ENCODE measurements at regions not wholly inside any gene's neighbourhood (a gene's known extent, or its start where the extent isn't known, plus 50 kb on each side); places are given as distances from the start of the nearest gene placed in this dataset.
"Not testable (repeated sequence)": the region's sequence is repeated elsewhere in the genome, so short reads cannot be mapped to it uniquely, and the experiment has no call there.

GRCh38 chr5:119754825-119755224 lies 125.5 kb downstream of the FAM170A start:
- not testable (repeated sequence) for H3K36me3 Mint-ChIP-seq, H3K27ac Mint-ChIP-seq, H3K4me3 Mint-ChIP-seq, H3K4me1 Mint-ChIP-seq, H3K27me3 Mint-ChIP-seq, H3K9me3 Mint-ChIP-seq

- H3K27ac Mint-ChIP-seq, result no peak overlapping the region
- H3K9me3 Mint-ChIP-seq, result no peaks in the 10 kb centered on the region
- no peak overlapping the region for H3K4me3 Mint-ChIP-seq
- H3K4me1 Mint-ChIP-seq, result no peaks in the 10 kb centered on the region
- peaks cover 8% of the 10 kb centered on the region for H3K27me3 Mint-ChIP-seq
- H3K36me3 Mint-ChIP-seq, result no peaks in the 10 kb centered on the region
These were observed 127.9 kb downstream of the FAM170A start for GRCh38 chr5:119757276-119757675.

GRCh38 chr5:119769695-119770693 lies 140.6 kb downstream of the FAM170A start:
- H3K27me3 Mint-ChIP-seq, H3K4me3 Mint-ChIP-seq, H3K4me1 Mint-ChIP-seq, H3K36me3 Mint-ChIP-seq, H3K9me3 Mint-ChIP-seq, H3K27ac Mint-ChIP-seq: not testable (repeated sequence)

GRCh38 chr5:119780145-119780544 lies 150.8 kb downstream of the FAM170A start:
- not testable (repeated sequence) for H3K36me3 Mint-ChIP-seq, H3K27me3 Mint-ChIP-seq, H3K9me3 Mint-ChIP-seq, H3K4me1 Mint-ChIP-seq, H3K4me3 Mint-ChIP-seq, H3K27ac Mint-ChIP-seq

DNA sequence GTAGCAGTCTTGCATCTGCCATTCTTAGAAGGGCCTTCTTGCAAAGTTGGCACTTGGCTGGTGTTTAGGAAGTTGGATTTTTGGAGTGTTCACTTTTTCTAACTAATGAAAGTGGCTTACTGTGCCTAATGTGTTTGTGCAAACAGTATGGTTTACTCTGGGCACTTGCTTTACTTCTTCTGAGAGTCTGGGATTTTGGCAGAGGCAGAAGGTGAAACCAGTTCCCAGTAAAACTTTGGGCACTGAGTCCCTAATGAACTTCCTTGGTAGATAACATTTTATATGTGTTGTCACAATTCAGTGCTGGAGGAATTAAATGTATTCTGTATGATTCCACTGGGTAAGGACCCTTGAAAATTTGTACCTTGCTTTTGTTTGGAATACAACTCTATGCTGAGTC lies 155.7 kb downstream of the FAM170A start:
- no peaks in the 10 kb centered on the region for H3K36me3 Mint-ChIP-seq
- H3K27me3 Mint-ChIP-seq, result peaks cover 3% of the 10 kb centered on the region
- H3K4me3 Mint-ChIP-seq, result no peak overlapping the region
- H3K4me1 Mint-ChIP-seq, result no peaks in the 10 kb centered on the region
- no peaks in the 10 kb centered on the region for H3K9me3 Mint-ChIP-seq
- H3K27ac Mint-ChIP-seq, result no peak overlapping the region

- Mint-ChIP-seq H3K27ac (no peak overlapping the region), H3K4me3 (no peak overlapping the region), H3K36me3 (no peaks in the 10 kb centered on the region), H3K9me3 (peaks cover 0 to 4% (median 0%) of the 10 kb centered on the region in 3 donors), H3K4me1 (no peaks in the 10 kb centered on the region), H3K27me3 (peaks cover 3% of the 10 kb centered on the region)
These were observed 160.2 kb downstream of the FAM170A start for GRCh38 chr5:119789406-119790117.

GRCh38 chr5:119792161-119792799 lies 162.9 kb downstream of the FAM170A start:
- Mint-ChIP-seq H3K4me3 (no peak overlapping the region), H3K36me3 (no peaks in the 10 kb centered on the region), H3K27me3 (peaks cover 2% of the 10 kb centered on the region), H3K9me3 (peaks cover 0 to 6% (median 0%) of the 10 kb centered on the region in 3 donors), H3K4me1 (no peaks in the 10 kb centered on the region), H3K27ac (no peak overlapping the region)

DNA sequence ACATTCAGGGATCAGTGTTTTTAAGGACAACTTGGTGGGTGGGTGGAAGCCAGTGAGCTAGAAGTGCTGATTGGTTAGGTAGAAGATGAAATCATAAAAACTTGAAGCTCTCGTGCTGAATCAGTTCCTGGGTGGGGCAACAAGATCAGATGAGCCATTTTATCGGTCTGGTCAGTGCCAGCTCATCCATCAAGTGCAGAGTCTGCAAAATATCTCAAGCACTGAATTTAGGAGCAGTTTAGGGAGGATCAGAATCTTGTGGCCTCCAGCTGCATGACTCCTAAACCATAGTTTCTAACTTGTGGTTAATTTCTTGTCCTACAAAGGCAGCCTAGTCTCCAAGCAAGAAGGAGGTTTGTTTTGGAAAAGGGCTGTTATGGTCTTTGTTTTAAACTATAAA lies 166.4 kb downstream of the FAM170A start:
- H3K9me3 Mint-ChIP-seq, result peaks cover 0 to 6% (median 0%) of the 10 kb centered on the region in 3 donors
- H3K36me3 Mint-ChIP-seq, result no peaks in the 10 kb centered on the region
- no peak overlapping the region for H3K4me3 Mint-ChIP-seq
- no peaks in the 10 kb centered on the region for H3K27me3 Mint-ChIP-seq
- H3K27ac Mint-ChIP-seq, result no peak overlapping the region
- H3K4me1 Mint-ChIP-seq, result peaks cover 0 to 2% (median 0%) of the 10 kb centered on the region in 3 donors

DNA sequence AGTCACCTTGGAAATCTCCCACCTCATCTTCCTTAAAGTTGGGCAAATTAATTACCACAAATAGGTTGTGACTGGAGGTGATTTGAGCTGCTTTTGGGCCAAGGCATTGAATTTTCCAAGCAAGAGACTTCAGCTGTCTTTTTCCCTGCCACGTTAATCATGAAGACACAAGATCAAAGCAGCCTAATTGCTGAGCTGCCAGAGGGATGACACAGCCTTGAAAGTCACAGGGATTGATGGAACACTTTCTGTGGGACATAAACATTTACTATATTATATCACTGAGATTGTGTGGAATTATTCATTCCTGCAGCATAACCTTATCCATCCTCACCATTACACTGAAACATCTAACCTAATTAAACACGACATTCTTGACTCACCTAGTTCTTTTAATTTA lies 172.2 kb downstream of the FAM170A start:
- Mint-ChIP-seq H3K36me3 (no peaks in the 10 kb centered on the region), H3K27me3 (no peaks in the 10 kb centered on the region), H3K9me3 (peaks cover 0 to 5% (median 1%) of the 10 kb centered on the region in 3 donors), H3K4me3 (no peak overlapping the region), H3K27ac (no peak overlapping the region), H3K4me1 (peaks cover 0 to 2% (median 0%) of the 10 kb centered on the region in 3 donors)

DNA sequence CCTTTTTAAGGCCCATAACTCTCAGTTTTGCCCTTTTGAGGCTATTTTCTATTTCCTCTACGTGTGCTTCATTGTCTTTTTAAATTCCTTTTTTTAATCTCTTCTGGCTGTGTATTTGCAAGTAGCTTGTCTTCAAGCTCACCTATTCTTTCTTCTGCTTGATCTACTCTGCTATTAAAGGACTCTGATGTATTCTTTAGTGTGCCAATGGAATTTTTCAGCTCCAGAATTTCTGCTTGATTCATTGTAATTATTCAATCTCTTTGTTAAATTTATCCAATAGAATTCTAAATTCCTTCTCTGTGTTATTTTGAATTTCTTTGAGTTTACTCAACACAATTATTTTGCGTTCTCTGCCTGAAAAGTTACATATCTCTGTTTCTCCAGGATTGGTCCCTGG lies 178.7 kb downstream of the FAM170A start:
- H3K4me1 Mint-ChIP-seq, result no peaks in the 10 kb centered on the region
- H3K9me3 Mint-ChIP-seq, result peaks cover 0 to 18% (median 3%) of the 10 kb centered on the region in 3 donors
- H3K27ac Mint-ChIP-seq, result no peak overlapping the region
- no peaks in the 10 kb centered on the region for H3K36me3 Mint-ChIP-seq
- H3K4me3 Mint-ChIP-seq, result no peak overlapping the region
- H3K27me3 Mint-ChIP-seq, result no peaks in the 10 kb centered on the region

DNA sequence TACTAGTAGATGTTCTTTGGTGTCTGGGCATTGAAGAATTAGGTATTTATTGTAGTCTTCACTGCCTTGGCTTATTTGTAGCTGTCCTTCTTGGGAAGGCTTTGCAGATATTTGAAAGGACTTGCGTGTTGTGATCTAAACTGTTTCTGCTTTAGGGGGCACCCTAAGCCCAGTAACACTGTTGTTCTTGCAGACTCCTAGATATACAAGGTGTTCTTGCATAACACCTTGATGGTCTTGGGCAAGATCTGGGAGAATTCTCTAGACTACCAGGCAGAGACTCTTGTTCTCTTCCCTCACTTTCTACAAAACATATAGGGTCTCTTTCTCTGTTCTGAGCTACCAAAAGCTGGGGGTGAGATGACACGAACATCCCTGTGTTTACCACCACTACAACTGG lies 179.1 kb downstream of the FAM170A start:
- no peaks in the 10 kb centered on the region for H3K4me1 Mint-ChIP-seq
- H3K4me3 Mint-ChIP-seq, result no peak overlapping the region
- no peak overlapping the region for H3K27ac Mint-ChIP-seq

DNA sequence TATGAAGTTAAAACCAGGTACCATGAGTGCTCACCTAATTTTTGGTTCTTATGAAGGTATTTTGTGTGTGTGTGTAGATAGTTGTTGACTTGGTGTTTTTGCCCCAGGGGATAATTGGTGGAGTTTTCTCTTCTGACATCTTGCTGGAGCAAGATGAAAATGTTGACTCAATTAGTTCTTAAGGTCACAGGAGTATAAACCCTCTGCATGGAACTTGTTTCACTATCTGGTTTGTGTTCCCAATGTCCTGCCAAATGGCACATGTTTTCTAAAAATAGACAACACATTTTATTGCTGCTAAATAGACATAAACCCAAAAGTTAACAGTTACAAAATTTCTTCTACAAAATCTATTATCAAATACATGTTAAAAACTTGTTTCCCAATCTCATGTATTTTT lies 180.9 kb downstream of the FAM170A start:
- H3K27me3 Mint-ChIP-seq, result no peaks in the 10 kb centered on the region
- H3K4me3 Mint-ChIP-seq, result no peak overlapping the region
- no peaks in the 10 kb centered on the region for H3K4me1 Mint-ChIP-seq
- no peaks in the 10 kb centered on the region for H3K36me3 Mint-ChIP-seq
- peaks cover 0 to 18% (median 3%) of the 10 kb centered on the region in 3 donors for H3K9me3 Mint-ChIP-seq
- no peak overlapping the region for H3K27ac Mint-ChIP-seq

More for the DNA sequence above, 179.1 kb downstream of the FAM170A start:
- H3K36me3 Mint-ChIP-seq, result no peaks in the 10 kb centered on the region
- peaks cover 0 to 18% (median 3%) of the 10 kb centered on the region in 3 donors for H3K9me3 Mint-ChIP-seq
- H3K27me3 Mint-ChIP-seq, result no peaks in the 10 kb centered on the region

GRCh38 chr5:119811458-119811857 lies 182.1 kb downstream of the FAM170A start:
- no peak overlapping the region for H3K27ac Mint-ChIP-seq
- H3K9me3 Mint-ChIP-seq, result peaks cover 0 to 18% (median 2%) of the 10 kb centered on the region in 3 donors
- no peaks in the 10 kb centered on the region for H3K4me1 Mint-ChIP-seq
- H3K27me3 Mint-ChIP-seq, result no peaks in the 10 kb centered on the region
- no peaks in the 10 kb centered on the region for H3K36me3 Mint-ChIP-seq
- no peak overlapping the region for H3K4me3 Mint-ChIP-seq

DNA sequence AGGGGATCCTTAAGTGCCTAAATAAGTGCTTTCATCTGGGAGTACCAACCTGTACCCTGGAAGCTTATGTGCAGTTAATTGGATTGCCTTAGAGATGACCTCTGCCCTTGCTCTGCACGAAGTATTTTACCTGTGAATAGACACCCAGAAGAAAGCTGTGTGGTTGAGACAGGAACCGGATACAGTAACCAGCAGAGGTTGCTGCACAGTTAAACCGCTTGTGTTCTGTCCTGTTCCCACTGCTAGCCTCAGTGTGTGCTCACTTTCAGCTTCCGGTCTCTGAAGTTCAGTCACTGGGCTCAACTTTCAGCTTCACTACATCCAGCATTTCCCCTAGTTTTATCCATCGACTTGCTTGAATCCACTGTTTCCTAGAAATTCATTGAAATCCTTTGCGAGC lies 185.3 kb downstream of the FAM170A start:
- H3K4me1 Mint-ChIP-seq, result no peaks in the 10 kb centered on the region
- no peaks in the 10 kb centered on the region for H3K36me3 Mint-ChIP-seq
- peaks cover 0 to 4% (median 0%) of the 10 kb centered on the region in 3 donors for H3K9me3 Mint-ChIP-seq
- no peak overlapping the region for H3K27ac Mint-ChIP-seq
- peaks cover 2% of the 10 kb centered on the region for H3K27me3 Mint-ChIP-seq
- H3K4me3 Mint-ChIP-seq, result no peak overlapping the region

- Mint-ChIP-seq H3K9me3 (no peaks in the 10 kb centered on the region), H3K4me3 (no peak overlapping the region), H3K4me1 (no peaks in the 10 kb centered on the region), H3K27me3 (peaks cover 3% of the 10 kb centered on the region), H3K36me3 (no peaks in the 10 kb centered on the region), H3K27ac (no peak overlapping the region)
These were observed 186.7 kb downstream of the FAM170A start for GRCh38 chr5:119816055-119816454.
